Activated gamma-delta T cell (primary cell): ENCODE measurements at regions not wholly inside any gene's neighbourhood (a gene's known extent, or its start where the extent isn't known, plus 50 kb on each side); places are given as distances from the start of the nearest gene placed in this dataset.
"Not testable (repeated sequence)": the region's sequence is repeated elsewhere in the genome, so short reads cannot be mapped to it uniquely, and the experiment has no call there.

Source experiments
- DNase-seq: peaks from one replicate; lab custom pipeline; 2025; lab: John Stamatoyannopoulos, UW

DNA sequence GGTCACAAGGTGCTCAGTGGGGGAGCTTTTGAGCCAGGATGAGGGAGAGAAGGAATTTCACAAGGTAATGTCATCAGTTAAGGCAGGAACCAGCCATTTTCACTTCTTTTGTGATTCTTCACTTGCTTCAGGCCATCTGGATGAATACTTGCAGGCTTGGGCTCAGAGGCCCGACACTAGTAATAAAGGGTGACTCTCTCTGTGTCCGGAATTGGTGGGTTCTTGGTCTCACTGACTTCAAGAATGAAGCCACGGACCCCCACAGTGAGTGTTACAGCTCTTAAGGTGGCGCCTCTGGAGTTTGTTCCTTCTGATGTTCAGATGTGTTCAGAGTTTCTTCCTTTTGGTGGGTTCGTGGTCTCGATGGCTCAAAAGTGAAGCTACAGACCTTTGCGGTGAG is 131.8 kb upstream of the RXFP2 start:
- not testable (repeated sequence) for DNase-seq

DNA sequence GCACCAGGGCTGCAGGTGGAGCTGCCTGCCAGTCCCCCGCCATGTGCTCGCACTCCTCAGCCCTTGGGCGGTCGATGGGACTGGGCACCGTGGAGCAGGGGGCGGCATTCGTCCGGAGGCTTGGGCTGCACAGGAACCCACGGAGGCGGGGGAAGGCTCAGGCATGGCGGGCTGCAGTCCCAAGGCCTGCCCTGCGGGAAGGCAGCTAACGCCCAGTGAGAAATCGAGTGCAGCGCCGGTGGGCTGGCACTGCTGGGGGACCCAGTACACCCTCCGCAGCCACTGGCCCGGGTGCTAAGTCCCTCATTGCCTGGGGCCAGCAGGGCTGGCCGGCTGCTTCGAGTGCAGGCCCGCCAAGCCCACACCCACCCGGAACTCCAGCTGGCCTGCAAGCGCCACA is 130.5 kb upstream of the RXFP2 start:
- peak; percentile 1 for DNase-seq

DNA sequence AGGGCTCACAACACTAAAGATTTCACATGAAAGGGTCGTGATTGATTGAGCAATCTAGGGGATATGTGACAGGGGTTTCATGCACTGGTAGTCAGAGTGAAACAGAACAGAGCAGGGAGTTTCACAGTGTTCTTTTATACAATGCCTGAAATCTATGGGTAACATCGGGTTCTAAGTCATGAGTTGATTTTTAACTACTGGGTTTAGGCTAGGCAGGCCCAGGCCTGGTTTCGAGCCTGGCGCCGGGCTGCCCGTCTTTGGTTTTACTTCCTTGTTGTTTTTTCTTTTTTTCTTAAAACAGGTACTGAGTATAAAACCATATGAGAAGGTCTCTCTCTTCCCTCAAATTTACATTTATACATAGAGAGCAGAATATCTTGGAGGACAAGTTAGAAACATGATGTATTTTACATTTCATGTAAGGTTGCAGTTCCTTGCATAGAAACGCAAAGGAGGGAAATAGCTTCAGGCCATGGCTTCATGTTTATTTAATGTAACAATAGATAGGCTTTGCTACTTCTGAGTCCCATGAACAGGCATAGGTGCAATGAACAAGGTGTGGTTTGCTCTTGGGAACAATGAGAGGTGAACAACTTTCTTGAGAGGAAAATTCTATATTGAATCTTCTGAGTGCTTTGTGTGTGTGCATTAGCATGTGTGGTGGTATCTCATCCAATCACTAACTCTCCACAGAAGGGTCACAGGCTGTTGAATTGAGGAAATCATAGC is 128.9 kb upstream of the RXFP2 start:
- no peak for DNase-seq

DNA sequence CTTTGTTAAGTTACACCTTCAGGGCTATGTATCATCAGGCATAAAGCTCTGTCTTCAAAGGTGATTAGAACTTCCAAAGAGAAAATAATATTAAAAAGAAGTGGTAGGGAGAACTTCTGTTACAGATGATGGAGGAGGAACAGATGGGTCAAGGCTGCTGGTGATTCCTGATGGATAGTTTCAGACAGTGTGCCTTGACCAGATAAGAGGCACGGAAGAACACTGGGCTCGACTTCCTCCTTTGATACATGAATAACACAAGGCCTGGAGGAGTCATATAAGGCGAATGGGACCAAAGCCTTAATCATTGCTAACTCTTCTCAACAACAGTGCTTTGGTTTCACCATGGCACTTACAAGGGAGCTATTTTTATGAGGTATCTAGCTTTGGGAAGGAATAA is 128.1 kb upstream of the RXFP2 start:
- no peak for DNase-seq

DNA sequence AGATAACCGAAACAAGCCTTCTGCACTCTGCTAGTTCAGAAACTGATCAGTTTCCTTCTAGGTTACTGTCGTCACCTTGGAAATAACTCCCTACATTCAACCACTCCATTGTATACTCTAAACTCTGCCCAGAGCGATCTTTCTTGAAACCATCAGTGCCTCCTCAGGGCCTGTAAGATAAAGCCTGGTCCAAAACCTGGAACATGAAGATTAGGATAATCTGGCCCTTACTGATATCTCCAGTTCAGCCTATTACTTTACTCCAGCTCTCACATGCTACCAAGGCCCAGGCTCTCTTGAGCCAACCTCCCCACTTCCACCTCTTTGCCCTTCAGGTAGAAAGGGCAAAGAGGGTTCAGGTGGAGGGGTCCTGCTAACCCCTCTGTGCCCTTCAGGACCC is 125.3 kb upstream of the RXFP2 start:
- DNase-seq = no peak

DNA sequence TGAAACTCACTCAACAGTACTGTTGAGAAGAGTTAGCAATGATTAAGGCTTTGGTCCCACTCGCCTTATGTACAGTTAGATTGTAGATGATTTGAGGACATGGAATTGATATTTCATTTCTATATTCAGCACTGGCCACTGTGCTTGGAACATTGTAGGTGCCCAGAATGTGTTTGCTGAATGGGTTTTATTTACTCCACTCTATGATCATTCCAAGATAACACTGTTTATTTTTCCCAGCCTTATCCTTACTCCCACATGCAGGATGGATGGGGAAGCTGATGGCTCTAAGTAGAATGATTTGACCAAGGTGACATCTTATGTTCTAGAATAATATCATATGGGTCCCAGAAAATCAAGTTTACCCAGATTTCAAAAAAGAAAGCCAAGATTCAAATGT is 124.6 kb upstream of the RXFP2 start:
- DNase-seq = no peak

DNA sequence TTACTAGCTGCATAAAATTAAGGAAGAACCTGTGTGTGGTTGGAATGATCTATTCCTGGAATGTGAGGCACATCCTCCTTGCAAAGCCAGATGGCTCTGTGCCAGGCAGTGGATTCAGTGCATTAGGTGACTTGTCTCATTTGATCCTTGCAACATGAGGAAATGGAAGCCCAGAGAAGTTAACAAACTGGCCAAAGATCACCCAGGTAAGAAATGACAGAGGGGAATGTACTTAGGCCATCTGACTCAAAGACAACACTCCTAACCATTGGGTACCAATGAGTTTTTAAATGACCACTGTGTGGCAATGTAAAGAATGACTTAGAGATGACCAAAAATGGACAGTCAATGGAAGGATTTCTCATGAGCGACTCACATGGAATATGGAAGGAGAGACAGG is 114.2 kb upstream of the RXFP2 start:
- no peak for DNase-seq

DNA sequence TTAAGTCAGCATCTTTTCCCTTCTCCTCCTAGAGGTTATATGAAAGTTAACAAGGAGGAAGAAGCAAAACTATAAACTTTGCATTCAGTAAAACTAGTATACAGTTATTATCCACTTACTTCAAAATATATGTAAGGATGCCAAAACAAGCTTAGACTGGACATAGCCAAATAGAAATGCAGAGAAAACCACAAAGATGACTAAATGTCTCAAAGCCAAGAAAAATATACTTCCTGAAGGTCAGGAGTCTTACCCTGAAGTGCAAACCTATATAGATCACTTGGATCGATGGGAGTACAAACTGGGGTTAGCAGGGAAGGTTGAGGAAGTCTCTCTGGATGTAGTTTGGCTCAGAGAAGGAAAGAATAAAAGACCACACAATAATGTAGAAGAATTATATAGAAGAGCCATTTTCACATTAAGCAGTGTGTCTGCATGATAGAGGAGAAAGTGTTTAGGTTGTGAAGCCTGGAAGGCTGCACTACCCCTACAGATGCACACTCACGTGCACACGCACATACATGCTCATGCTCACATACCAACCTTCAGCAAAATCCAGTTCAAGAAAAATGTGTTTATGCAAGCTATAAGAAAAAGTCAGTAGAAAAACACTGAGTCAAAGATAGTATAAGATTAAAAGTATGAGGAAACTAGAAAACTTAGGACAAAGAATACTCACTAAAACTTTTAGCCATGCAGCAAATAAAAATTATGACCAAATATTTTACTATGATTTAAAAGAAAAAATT is 112.1 kb upstream of the RXFP2 start:
- DNase-seq = no peak

DNA sequence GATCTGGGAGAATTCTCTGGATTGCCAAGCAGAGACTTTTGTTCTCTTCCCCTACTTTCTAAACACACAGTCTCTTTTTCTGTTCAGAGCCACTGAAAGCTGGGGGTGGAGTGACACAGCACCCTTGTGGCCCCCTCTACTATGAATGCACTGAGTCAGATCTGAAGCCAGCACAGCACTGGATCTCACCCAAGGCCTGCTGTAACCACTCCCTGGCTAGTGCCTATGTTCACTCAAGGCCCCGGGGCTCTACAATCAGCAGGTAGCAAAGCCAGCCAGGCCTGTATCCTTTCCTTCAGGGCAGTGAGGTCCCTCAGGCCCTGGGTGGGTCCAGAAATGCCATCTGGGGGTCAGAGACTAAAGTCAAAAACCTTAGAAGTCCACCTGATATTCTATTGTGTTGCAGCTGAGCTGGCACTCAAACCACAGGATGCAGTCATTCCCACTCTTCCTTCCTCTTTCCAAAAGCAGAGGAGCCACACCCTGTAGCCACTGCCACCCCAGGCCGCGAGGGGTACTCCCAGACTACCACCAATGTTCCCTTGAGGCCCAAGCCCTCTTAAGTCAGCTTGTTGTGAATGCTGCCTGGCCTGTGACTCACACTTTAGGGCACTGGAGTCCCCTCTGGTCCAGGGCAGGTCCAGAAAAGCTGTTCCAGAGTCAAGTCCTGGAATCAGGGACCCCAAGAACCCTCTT is 110.1 kb upstream of the RXFP2 start:
- no peak for DNase-seq

DNA sequence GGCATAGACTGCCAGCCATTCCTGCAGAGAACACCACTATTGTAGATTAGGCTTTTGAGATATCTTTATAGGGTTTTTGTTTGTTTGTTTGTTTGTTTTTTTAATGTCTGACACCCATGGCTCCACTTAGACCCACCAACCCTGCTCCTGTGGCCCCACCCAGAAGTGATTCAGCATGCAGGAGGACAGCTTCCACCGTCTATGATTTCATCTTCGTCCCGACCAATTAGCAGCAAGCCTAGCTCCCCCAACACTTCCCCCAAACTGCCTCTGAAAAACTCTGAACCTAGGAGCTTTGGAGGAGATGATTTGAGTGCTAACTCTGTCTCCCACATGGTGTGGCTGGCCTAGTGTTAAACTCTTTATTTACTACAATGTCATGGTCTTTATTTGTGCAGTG is 108.3 kb upstream of the RXFP2 start:
- no peak for DNase-seq

DNA sequence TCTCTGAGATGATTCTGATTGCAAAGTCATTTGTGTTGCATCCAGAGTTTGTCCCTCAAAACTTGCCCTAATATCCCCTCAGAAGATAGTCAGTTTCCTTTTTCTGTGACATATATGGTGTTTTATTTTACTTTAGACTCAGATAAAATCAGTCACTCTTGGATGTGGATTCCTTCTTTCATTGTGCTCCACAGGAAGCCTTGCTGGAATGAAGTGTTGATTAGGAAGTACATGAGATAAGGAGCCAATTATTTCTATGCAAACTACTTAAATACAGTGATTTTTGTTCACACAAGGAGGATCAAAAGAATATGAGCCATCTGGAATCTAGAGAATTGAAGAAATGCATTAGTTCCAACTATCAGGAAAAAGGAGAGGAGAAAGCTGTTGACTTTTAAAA is 107.6 kb upstream of the RXFP2 start:
- DNase-seq = no peak

DNA sequence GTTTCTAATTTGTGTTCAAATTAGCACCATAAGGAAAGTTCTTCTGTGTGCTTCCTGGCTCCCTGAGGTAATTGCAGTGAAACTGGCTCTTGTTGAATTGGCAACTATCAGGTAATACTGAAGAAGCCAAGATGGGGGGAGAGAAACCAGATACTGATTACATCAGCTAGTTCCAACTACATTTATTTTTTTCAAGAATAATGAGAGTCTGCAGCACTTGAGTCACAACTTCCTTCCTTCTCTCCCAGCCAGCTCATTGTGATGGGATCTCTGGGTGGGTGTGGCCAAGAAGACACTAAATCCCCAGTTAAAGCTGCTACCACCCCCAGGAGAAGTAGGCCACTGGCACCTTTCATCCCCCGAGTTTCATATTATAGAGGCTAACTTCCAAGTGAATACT is 100.7 kb upstream of the RXFP2 start:
- no peak for DNase-seq

DNA sequence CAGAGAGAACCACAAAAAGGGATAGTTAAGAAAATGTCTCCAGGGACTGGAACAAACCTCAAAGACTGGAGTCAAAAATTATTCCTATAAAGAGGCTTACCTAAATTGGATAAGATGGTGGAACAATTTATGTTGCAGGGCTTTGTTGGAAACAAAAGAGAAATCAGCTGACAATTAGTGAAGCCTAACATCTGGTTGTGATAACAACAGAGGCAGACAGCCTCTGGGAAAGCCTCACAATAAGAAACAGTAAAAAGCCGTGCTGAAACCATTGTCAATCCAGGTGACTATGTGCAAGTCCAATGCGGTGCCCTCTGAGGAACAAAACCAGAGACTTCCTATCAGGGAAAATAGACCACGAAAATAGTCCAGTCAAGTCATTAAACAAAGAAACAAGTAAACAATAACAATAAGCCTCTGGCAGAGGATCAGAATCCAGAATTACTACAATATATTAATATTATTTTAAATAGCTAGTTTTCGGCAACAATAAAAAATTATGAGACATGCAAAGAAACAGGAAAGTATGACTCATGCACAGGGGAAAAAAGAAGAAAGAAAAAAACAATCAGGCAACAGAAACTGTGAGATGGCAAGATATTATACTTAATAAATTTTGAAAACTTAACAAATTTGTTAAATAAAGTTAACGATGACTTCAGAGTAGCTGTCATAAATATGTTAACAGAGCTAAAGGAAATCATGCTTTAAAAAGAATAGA is 99.7 kb upstream of the RXFP2 start:
- no peak for DNase-seq

DNA sequence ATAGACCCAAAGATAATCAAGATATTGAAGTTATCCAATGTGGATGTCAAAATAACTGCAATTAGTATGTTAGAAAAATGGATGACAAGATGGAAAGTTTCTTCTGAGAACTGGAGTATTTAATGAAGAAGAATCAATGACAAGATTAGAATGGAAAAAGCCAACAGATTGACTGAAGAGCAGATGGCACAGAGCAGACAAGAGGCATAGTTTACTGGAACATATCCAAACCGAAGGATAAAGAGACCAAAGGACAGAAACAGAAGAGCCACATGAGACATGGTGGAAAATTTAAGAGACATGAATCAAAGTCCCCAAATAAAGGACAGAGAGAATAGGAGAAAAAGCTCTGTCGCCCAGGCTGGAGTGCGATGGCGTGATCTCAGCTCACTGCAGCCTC is 89.6 kb upstream of the RXFP2 start:
- DNase-seq = no peak

DNA sequence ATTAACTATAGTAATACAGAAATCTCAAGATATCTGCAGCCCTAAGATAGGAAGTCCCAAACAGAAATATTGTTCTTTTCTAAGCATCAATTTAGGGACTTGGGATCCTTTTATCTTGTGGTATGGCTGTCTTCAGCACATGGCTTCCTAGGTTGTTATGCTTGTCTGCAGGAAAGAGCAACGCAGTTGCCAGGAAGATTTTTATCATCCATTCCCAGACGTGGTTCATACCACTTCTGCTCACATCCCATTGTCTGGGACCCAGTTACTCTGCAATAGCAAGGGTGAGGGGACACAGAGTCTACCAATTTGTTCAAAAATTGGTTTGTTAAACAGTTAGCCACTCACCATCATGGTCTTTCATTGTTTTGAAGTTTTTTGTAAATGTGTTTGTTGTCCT is 85.6 kb upstream of the RXFP2 start:
- no peak for DNase-seq

DNA sequence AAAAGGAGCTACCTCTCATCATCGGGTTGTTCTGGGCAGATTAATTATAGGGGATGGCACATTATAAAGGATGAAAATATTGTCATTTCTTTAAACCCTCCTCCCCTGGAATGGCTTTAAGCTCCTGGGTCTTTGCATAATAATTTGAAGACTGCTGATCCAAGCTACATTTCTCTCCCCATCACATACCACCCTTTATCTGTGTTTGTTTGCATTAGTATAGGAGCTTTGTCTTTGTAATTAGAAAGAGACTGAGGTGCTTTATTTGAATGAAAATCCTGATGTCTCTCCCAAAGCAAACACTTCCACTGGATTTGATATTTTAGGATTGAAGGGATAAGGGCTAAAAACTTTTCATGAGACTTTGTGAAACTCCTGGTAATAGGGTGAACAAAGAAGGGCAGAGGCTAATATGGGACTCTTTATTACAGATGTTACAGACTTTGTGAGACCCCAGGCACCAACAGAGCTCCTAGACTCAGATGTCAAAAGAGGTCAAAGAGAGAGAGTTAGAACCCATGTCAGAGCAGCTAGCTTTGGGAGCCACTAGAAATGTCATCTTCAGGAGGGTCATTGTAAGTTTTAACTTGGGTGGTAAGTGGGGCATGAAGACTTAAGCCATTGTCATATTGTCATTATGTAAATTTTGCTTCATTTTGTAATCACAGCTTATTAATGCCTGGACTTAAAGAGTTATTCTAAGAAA is 75.3 kb upstream of the RXFP2 start:
- DNase-seq = no peak

DNA sequence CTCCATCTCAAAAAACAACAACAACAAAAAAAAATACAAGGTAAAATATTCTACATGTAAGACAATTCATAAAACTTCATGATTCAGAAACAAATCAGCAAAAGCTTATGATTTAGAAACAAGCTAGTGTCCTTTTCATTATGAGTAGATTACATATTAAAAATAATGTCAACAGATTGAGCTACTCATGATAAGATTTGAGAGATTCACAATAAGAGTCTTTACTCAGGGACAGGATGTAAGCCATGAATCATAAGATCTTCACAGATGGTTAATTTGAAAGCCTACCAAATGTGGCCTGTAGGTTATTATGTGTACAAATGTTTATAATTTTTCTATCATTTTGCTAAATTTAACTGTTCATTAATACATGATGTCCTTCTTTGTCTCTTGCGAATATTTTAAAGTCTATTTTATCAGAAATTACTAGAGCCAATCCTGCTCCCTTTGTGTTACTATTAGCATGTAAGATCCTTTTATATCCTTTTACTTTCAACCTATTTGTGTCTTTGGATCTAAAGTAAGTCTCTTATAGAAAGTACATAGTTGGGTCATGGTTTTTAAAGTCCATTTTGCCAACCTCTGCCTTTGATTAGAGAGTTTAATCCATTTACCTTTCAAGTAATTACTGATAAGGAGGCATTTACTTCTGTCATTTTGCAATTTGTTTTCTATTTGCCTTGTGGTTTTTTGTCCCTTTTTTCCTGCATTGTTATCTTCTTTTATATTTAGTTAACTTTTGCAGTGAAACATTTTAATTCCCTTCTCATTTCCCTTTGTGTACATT is 68.3 kb upstream of the RXFP2 start:
- no peak for DNase-seq

DNA sequence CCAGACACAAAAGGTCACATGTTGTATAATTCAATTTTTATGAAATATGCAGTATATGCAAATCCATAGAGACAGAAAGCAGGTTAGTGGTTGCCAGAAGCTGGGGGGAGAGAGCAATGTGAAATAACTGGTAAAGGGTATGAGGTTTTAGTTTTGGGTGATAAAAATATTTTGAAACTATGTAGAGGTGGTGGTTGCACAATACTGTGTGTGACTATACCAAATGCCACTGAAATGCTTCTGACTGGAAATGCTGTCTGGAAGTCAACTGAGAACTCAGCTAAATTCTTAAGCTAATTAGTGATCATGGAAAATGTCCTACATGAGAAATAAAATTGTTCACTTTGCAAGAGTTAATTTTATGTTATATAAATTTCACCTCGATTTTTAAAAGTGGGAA is 65.3 kb upstream of the RXFP2 start:
- DNase-seq = no peak

DNA sequence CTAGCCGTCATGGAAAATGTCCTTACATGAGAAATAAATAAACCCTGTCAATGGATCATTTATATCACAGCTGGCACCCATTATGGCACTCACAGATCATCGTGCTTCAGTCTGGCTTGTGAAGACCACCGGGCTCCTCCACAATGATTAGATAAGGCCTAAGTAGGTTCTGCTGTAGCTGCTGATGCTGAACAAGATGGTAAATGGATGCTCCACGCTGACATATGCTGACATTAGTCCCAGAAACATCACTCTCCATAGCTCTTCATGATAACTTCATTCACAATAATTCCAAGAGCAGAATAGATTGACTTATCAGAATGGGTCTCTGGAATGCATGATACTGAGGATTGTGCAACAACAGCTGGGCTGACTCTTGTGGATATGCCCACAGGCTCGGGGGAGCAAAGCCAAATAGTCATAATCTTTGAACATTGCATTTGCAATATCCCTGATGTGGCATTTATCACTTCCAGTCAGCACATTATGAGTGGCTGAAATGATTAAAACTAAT is 63.8 kb upstream of the RXFP2 start:
- no peak for DNase-seq

DNA sequence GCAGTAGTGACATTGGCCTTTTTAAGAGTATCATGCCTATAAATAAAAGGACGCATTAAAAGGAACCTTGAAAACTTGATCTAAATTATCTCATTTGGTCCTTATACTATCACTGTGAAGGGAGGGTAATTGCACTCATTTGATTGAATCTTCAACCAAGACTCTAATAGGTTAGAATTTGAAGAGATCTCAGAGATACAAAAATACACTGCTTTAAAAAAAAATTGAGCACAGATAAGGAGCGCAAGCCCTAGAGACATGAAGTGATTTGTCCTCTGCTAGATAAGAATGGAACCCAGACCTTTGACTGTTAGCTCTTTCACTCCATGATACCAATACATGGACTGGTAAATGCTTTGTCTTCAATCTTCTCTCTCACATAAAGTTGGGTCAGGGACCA is 58.2 kb upstream of the RXFP2 start:
- no peak for DNase-seq

DNA sequence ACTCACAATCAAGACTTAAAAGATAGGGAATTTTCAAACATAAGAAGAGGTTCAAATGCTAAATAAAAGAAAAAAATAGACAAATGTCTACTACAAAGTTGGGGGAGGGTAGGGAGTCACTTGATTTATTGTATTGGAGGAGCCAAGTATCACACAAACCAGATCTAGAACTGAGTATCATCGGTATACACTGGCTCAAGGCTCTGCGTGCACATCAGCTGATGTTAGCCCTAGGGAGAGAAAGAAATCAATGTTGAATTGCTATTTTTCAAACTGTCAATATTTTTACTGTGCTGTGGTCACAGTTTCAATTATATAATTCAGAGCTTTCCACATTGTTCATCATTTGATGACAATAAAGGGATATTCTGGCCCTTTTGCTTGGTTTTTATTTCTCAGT is 54.9 kb upstream of the RXFP2 start:
- DNase-seq = no peak
